ENCODE measurements at regions not wholly inside any gene's neighbourhood (a gene's known extent, or its start where the extent isn't known, plus 50 kb on each side); places are given as distances from the start of the nearest gene placed in this dataset.
A peak's percentile ranks its signal among the peaks of the same experiment; 100 is the strongest.

- Histone ChIP-seq H3K4me1 (ENCODE audit: insufficient read depth, low read length) (no peaks in the 10 kb centered on the region), H3K27me3 (ENCODE audit: low read length) (no peaks in the 10 kb centered on the region), H3K4me2 (ENCODE audit: low read length) (no peak overlapping the region), H3K9me2 (replicated peaks; ENCODE audit: low read length) (no peaks in the 10 kb centered on the region), H4K20me1 (ENCODE audit: low read length) (no peaks in the 10 kb centered on the region), H2AFZ (ENCODE audit: low read length) (no peak overlapping the region), H3K9me3 (ENCODE audit: low read length) (no peaks in the 10 kb centered on the region), H3K79me2 (ENCODE audit: low read length) (no peaks in the 10 kb centered on the region), H3K27ac (ENCODE audit: low read length) (no peak overlapping the region), H3K4me3 (ENCODE audit: low read length) (no peak overlapping the region), H3K9ac (ENCODE audit: low read length) (no peak overlapping the region), H3K36me3 (ENCODE audit: low read depth, low read length) (no peaks in the 10 kb centered on the region), H3F3A (ENCODE audit: low read length, unreplicated experiment) (no peaks in the 10 kb centered on the region)
- ChIA-PET POLR2A (ENCODE audit: unreplicated experiment) (no interaction called here), CTCF (no interaction called here)
- DNase-seq (no peak), ATAC-seq (no peak)
- TF ChIP-seq EZH2 (IDR thresholded peaks at IDR 0.05; ENCODE audit: low read length, unreplicated experiment) (no peak), CTCF (conservative IDR thresholded peaks at IDR 0.05; ENCODE audit: low read depth, low read length) (no peak), EZH2phosphoT487 (IDR thresholded peaks at IDR 0.05; ENCODE audit: borderline replicate concordance, low read length) (no peak)
- intact Hi-C loops (cut with micrococcal nuclease), result no loop called here
- no TSS peak for BruUV-seq (replicated peaks)
These were observed 242.7 kb downstream of the CETN3 start for GRCh38 chr5:90166816-90167215.

- H3K27ac ChIP-seq (ENCODE audit: low read length), result no peak overlapping the region
- no peaks in the 10 kb centered on the region for H4K20me1 ChIP-seq (ENCODE audit: low read length)
- H3F3A ChIP-seq (ENCODE audit: low read length, unreplicated experiment), result no peaks in the 10 kb centered on the region
- no peaks in the 10 kb centered on the region for H3K9me3 ChIP-seq (ENCODE audit: low read length)
- DNase-seq (no peak), ATAC-seq (no peak)
- TF ChIP-seq CTCF (conservative IDR thresholded peaks at IDR 0.05; ENCODE audit: low read depth, low read length) (no peak), EZH2 (IDR thresholded peaks at IDR 0.05; ENCODE audit: low read length, unreplicated experiment) (no peak), EZH2phosphoT487 (IDR thresholded peaks at IDR 0.05; ENCODE audit: borderline replicate concordance, low read length) (no peak)
- H3K9ac ChIP-seq (ENCODE audit: low read length), result no peak overlapping the region
- H2AFZ ChIP-seq (ENCODE audit: low read length), result no peak overlapping the region
- no peak overlapping the region for H3K4me2 ChIP-seq (ENCODE audit: low read length)
- no peaks in the 10 kb centered on the region for H3K36me3 ChIP-seq (ENCODE audit: low read depth, low read length)
- CTCF ChIA-PET, result no interaction called here
- POLR2A ChIA-PET (ENCODE audit: unreplicated experiment), result no interaction called here
- intact Hi-C loops (cut with micrococcal nuclease), result no loop called here
- H3K79me2 ChIP-seq (ENCODE audit: low read length), result no peaks in the 10 kb centered on the region
- no peak overlapping the region for H3K4me3 ChIP-seq (ENCODE audit: low read length)
- H3K27me3 ChIP-seq (ENCODE audit: low read length), result no peaks in the 10 kb centered on the region
- no peaks in the 10 kb centered on the region for H3K9me2 ChIP-seq (replicated peaks; ENCODE audit: low read length)
- BruUV-seq (replicated peaks), result no TSS peak
- no peaks in the 10 kb centered on the region for H3K4me1 ChIP-seq (ENCODE audit: insufficient read depth, low read length)
These were observed 247.2 kb downstream of the CETN3 start for GRCh38 chr5:90162324-90162723.

- intact Hi-C loops (cut with micrococcal nuclease), result no loop called here
These were observed 248.1 kb downstream of the CETN3 start for GRCh38 chr5:90161414-90161813.

More at GRCh38 chr5:90161414-90161813, 248.1 kb downstream of the CETN3 start:
- no peaks in the 10 kb centered on the region for H3K27me3 ChIP-seq (ENCODE audit: low read length)
- ChIA-PET POLR2A (ENCODE audit: unreplicated experiment) (no interaction called here), CTCF (no interaction called here)
- no peaks in the 10 kb centered on the region for H4K20me1 ChIP-seq (ENCODE audit: low read length)
- no peaks in the 10 kb centered on the region for H3K9me2 ChIP-seq (replicated peaks; ENCODE audit: low read length)
- ATAC-seq, result peak; percentile 24; the same call in 1 of the 2 replicates
- H2AFZ ChIP-seq (ENCODE audit: low read length), result no peak overlapping the region
- no peaks in the 10 kb centered on the region for H3K4me1 ChIP-seq (ENCODE audit: insufficient read depth, low read length)
- no peaks in the 10 kb centered on the region for H3K9me3 ChIP-seq (ENCODE audit: low read length)
- DNase-seq, result peak; percentile 29
- TF ChIP-seq EZH2phosphoT487 (IDR thresholded peaks at IDR 0.05; ENCODE audit: borderline replicate concordance, low read length) (no peak), CTCF (conservative IDR thresholded peaks at IDR 0.05; ENCODE audit: low read depth, low read length) (peak; percentile 43)
- H3K36me3 ChIP-seq (ENCODE audit: low read depth, low read length), result no peaks in the 10 kb centered on the region
- BruUV-seq (replicated peaks), result no TSS peak
- H3K4me3 ChIP-seq (ENCODE audit: low read length), result no peak overlapping the region
- H3K4me2 ChIP-seq (ENCODE audit: low read length), result no peak overlapping the region
- no peaks in the 10 kb centered on the region for H3F3A ChIP-seq (ENCODE audit: low read length, unreplicated experiment)
- H3K9ac ChIP-seq (ENCODE audit: low read length), result no peak overlapping the region
- H3K27ac ChIP-seq (ENCODE audit: low read length), result no peak overlapping the region
- H3K79me2 ChIP-seq (ENCODE audit: low read length), result no peaks in the 10 kb centered on the region

All from PC-3 (cell line).